GM21723 (cell line): ENCODE measurements at regions not wholly inside any gene's neighbourhood (a gene's known extent, or its start where the extent isn't known, plus 50 kb on each side); places are given as distances from the start of the nearest gene placed in this dataset.
A peak's percentile ranks its signal among the peaks of the same experiment; 100 is the strongest.

ENCODE experiments used
- ATAC-seq: cut with Tn5 transposase; IDR thresholded peaks from one replicate; pipeline ENCODE4 v1.9.1; 2021; ENCODE audit warnings: mild to moderate bottlenecking, moderate library complexity; ENCODE audit not compliant: unreplicated experiment

GRCh38 chr12:58357511-58357910 is 416.1 kb downstream of the ATP23 start:
- no peak for ATAC-seq

- ATAC-seq, result no peak
Observed at GRCh38 chr12:58358369-58358768, 417.0 kb downstream of the ATP23 start.

- no peak for ATAC-seq
Observed at GRCh38 chr12:58359084-58359483, 417.7 kb downstream of the ATP23 start.

- no peak for ATAC-seq
Observed at GRCh38 chr12:58361056-58361455, 419.7 kb downstream of the ATP23 start.

- ATAC-seq, result no peak
Observed at GRCh38 chr12:58363971-58364370, 422.6 kb downstream of the ATP23 start.

GRCh38 chr12:58364389-58365086 is 423.2 kb downstream of the ATP23 start:
- no peak for ATAC-seq

GRCh38 chr12:58365087-58365390 is 423.7 kb downstream of the ATP23 start:
- no peak for ATAC-seq

GRCh38 chr12:58367041-58367440 is 425.7 kb downstream of the ATP23 start:
- no peak for ATAC-seq

GRCh38 chr12:58368001-58368400 is 426.6 kb downstream of the ATP23 start:
- ATAC-seq, result no peak

- no peak for ATAC-seq
Observed at GRCh38 chr12:58369576-58369975, 428.2 kb downstream of the ATP23 start.

GRCh38 chr12:58372298-58372697 is 430.9 kb downstream of the ATP23 start:
- peak; percentile 94 for ATAC-seq

GRCh38 chr12:58378028-58378427 is 436.7 kb downstream of the ATP23 start:
- ATAC-seq, result no peak

GRCh38 chr12:58381546-58381945 is 440.2 kb downstream of the ATP23 start:
- ATAC-seq, result no peak

GRCh38 chr12:58384196-58384595 is 442.8 kb downstream of the ATP23 start:
- ATAC-seq, result no peak

- ATAC-seq, result no peak
Observed at GRCh38 chr12:58386136-58386535, 444.8 kb downstream of the ATP23 start.

- no peak for ATAC-seq
Observed at GRCh38 chr12:58387199-58387598, 445.8 kb downstream of the ATP23 start.

- ATAC-seq, result no peak
Observed at GRCh38 chr12:58388261-58388660, 446.9 kb downstream of the ATP23 start.

- no peak for ATAC-seq
Observed at GRCh38 chr12:58393152-58393551, 451.8 kb downstream of the ATP23 start.

- no peak for ATAC-seq
Observed at GRCh38 chr12:58395056-58395455, 453.7 kb downstream of the ATP23 start.

GRCh38 chr12:58395470-58395869 is 454.1 kb downstream of the ATP23 start:
- ATAC-seq, result no peak

GRCh38 chr12:58396239-58396638 is 454.9 kb downstream of the ATP23 start:
- no peak for ATAC-seq

GRCh38 chr12:58405363-58405762 is 464.0 kb downstream of the ATP23 start:
- ATAC-seq, result no peak

GRCh38 chr12:58408516-58408915 is 467.1 kb downstream of the ATP23 start:
- no peak for ATAC-seq
